HS-5 (cell line): ENCODE measurements at regions not wholly inside any gene's neighbourhood (a gene's known extent, or its start where the extent isn't known, plus 50 kb on each side); places are given as distances from the start of the nearest gene placed in this dataset.

Source experiments
- DNase-seq: peaks from one replicate; pipeline ENCODE4 v3.0.0-alpha.2; 2012; ENCODE audit warnings: low read depth

- no peak for DNase-seq
Measured at GRCh38 chr2:65687614-65688013, 255.2 kb upstream of the SPRED2 start.

DNA sequence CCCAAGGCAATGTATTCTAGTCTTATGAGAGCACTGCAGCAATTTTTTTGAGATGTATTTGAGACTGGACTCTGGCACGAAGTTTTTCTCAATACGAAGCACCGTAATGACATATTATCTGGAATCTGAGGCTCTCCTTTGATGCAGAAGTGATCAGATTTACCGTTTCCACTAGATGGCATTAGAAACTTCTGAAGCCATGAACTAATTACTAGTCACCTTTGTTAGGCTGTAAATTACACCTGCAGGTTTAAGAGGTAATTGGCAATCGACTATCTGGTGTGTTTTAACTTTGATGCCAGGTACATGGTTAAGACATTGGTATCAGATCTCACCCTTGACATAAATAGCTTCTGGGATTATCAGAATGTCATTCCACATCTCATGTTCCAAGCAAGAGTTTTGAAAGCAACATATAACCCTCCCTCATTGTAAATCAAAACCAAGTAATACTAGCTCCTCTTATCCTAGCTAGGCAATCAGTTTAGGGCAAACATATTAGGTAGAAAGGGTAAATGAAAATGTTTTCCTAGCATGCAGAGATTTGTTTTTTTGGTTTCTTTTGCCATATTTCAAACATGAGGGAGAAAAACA lies 254.6 kb upstream of the SPRED2 start:
- DNase-seq = no peak

- no peak for DNase-seq
Measured at GRCh38 chr2:65681503-65681902, 249.1 kb upstream of the SPRED2 start.

GRCh38 chr2:65678779-65679391 lies 246.5 kb upstream of the SPRED2 start:
- DNase-seq = no peak

GRCh38 chr2:65675350-65675749 lies 243.0 kb upstream of the SPRED2 start:
- DNase-seq = no peak

GRCh38 chr2:65671670-65672242 lies 239.4 kb upstream of the SPRED2 start:
- no peak for DNase-seq

GRCh38 chr2:65669574-65669973 lies 237.2 kb upstream of the SPRED2 start:
- DNase-seq = no peak

DNA sequence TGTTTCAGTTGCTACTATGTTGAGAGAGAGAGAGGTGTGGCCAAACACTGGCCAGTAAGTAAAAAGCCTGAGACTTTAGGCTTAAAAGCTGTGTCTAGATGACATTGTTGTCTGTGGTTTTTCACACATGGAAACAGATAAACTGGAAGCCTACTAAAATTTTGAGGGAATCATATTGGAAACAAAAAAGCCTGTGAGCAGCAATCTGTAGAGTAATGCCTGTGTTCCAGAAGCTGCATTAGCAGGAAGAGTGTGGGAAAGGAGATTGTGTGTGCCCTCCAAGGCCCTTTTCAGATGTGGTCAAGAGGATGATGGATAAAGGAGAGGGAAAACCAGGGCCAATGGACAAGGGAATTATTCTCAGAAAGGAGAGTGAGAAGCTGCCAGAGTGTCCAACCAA lies 236.3 kb upstream of the SPRED2 start:
- DNase-seq = no peak

DNA sequence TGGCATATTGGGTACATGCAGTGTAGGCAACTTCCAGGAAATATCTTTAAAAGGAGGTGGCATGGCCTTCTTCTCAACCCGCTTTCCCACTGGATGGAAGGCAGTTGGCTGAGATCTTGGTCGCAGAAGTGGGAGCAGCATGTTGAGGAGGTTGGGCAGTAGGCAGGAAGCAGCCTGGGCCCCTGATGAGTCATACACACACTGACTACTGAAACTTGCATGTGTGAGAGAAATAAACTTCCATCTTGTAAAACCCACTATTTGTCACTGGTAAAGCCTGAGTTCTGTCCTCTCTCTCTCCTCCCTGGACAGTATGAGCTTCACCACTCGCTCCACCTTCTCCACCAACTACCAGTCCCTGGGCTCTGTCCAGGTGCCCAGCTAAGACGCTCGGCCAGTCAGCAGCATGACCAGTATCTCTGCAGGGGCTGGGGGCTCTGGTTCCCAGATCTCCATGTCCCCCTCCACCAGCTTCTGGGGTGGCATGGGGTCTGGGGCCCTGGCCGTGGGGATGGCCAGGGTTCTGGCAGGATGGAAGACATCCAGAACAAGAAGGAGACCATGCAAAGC lies 233.8 kb upstream of the SPRED2 start:
- no peak for DNase-seq

DNA sequence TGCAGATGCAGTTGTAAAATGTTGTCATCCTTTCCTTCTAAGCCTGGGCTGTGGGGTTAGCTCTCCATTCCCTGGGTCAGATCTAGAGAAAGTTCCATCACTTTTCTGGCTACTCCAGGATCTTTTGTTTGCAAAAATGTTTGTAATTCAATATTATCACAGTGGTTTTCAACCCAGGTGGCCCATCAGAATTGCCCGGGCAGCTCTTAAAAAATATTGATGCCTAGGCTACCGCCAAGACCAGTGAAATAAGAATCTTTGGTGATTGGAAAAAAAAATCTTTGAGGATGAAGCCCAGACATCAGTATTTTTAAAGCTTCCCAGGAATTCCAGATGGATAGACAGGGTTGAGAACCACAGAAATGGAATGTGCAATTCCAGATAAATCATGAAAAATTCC lies 232.5 kb upstream of the SPRED2 start:
- DNase-seq = no peak

GRCh38 chr2:65663831-65664407 lies 231.5 kb upstream of the SPRED2 start:
- DNase-seq = no peak

DNA sequence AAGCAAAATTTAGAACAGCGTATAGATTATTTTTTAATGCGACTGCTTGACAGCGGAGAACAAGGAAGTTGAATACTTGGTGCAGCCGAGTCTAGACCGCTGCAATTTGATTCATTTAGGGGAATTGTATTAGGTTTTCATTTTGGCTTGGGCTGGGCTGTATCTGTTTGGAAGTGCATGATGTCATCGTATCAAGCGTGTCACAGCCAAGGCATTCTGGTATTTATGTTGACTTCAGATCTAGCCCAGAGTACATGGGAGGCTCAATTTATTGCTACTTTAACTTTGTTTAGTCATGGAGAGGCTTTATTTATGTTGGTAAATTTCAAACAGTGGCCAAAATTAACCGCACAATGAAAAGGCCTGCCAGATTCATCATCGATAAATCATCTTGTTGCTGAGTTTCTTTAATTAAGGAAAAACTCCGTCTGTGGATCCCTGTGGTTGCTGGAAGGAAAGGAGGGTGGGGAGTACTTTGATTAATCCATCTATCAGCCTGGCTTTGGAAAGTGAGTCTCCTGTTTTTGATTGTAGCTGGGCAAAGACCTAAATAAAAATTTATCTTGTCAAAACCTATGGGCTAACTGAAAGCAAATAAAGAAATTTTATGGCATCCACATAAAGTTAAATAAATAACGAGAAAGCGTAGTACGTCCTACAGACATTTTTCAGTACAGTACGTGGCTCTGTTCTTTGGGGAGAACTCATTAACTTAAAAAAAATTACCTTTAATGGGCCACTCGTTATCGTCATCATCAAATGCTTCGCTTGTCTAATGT lies 230.4 kb upstream of the SPRED2 start:
- peak; percentile 67 for DNase-seq

DNA sequence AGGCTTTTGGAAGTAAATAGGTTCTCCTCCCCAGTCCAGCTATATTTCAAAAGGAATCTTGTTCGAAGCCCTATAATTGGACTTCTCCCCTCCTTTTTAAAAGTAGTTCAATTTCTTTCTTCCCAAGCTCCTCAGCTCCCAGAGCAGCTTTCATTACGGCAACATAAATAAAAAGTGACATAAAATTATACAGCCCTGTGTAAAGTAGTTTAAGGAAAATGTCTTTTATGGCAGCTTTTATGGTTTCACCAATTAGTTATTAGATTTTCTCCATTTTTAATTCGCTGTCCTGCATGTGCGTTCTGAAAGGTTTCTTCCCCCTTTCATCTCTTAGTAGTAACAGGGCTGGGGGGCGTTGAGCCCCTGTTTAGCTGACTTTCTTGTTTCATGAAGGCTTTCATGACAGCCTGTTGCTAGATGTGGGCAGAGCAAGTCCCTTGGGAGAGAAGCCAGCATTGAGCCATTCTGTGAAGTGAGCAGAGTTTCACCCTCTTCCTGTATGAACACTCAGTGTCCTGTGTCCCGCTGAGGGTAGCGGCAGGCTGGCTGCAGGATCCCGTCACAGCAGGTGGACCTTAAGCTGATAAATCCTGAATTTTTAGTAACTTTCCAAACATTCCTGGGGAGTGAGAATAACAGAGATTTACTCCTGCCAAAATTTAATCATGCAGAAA lies 229.7 kb upstream of the SPRED2 start:
- no peak for DNase-seq

- DNase-seq = no peak
Measured at GRCh38 chr2:65660340-65660739, 227.9 kb upstream of the SPRED2 start.

- peak; percentile 33 for DNase-seq
Measured at GRCh38 chr2:65658881-65659280, 226.5 kb upstream of the SPRED2 start.

DNA sequence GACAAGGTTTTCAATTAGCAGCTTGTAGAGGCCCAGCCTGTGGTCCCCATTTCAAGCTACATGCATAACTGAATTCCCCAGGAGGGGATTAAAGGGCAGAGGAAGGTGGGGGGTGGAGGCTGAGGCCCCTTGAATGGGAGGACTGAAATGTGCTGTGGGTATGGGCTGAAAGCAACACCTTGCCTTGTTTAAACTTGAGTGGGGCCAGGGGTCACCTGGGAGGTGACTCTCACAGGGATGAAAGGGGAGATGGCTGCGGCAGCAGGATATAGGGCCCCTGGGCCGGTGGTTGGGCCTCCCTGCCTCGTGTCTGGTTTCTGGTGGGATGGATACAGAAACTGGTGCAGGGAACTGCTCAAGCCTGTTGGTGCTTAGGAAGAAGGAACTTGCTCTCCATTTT lies 225.9 kb upstream of the SPRED2 start:
- DNase-seq = no peak

DNA sequence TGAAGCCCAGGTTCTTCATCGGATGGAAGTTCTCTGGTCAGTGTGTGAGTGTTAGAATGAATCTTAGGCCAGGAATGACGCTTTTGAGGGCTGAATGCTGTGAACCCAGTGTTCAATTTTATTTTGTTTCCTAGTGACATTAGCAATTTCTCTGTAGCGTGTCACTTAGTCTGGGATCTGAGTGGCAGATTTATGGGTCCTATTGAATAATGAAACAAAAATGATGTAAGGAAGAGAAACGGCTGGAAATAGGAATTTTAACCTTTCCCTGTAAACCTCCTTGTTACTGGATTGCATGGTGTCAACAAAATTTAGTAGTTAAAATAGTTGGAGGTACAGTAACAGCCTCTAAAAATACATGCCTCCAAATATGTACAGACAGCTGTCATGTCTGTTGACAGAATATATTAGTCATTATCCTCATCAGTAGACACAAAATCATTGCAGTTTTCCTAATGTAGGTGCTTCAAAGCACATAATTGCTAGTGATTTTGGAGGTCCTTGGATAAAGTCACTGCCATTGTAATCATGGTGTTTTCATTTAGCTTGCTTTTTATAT lies 223.8 kb upstream of the SPRED2 start:
- DNase-seq = no peak

DNA sequence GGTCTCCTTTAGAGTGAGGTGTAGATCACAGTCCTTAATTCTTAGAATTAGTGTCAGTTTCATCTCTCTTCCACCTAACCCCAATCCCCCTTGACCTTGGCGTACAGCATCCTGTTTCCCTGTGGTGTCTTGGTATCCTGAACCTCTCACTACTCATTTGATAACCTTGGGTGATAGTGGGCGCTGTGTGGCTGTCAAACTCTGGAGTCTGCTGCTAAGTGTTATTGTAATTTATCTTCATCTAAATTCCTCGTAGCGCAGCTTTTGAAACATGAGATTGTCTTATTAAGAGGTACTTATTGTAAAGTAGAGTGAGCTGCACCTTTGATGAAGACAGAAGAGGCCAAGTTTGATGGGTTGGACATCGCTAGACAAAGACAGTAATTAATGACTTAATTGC lies 222.6 kb upstream of the SPRED2 start:
- DNase-seq = no peak

DNA sequence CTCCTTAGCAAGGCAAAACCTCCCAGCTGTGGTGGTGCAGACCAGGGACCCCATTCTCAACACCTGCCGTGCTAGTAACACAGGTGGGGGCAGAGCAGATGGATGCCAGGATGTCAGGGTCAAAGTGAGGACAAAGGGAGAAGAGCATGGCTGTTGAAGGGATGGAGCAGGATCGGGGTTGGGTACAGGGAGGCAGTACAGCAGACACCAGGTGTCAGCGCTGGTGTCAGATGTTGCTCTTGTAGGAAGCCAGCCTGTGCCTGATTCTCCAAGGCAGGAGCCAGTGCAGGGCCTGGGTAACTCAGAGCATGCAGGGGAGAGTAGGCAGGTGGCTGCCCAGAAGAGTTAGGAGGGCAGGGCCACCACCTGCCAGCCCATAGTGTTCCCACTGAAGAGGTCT lies 222.1 kb upstream of the SPRED2 start:
- DNase-seq = no peak

- DNase-seq = no peak
Measured at GRCh38 chr2:65652066-65652465, 219.7 kb upstream of the SPRED2 start.

DNA sequence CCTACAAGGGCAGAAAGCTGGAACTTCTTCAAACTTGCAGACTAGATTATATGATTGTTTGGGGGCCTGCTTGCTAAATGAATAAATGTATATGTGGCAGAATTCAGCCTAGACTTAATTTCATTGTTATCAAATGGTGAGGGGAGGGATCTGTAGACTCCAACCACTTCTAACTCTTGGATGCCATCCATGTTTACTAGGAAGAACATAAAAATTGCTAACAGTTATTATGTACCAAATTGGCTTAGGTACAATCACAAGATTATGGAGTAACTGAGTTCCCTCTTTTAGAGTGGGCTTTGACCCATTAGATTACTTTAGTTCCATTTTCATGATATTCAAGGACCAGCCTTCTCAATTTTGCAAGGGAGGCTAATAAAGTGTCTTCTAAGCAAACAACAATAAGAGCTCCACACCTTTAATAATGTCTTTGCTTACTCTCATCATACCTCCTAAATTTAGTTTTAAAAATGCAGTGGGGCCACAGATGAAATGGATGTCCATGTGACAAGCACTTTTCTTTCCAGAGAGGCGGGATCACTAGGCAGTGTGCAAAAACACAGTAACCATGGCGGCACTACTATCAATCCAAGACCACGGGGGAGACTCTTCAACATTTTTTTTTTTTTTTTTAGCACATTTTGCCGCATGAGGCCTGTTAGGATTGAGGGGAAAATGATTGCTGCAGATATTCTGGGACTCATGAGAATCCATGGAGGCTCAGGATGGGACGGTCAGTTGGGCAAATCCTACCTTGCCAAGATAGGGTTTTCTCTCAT lies 217.6 kb upstream of the SPRED2 start:
- no peak for DNase-seq
